HAP-1 (cell line): ENCODE measurements at regions not wholly inside any gene's neighbourhood (a gene's known extent, or its start where the extent isn't known, plus 50 kb on each side); places are given as distances from the start of the nearest gene placed in this dataset.

Experiments
- DNase-seq, 2 experiments: peaks; one replicate each; pipeline ENCODE4 v3.0.0-alpha.2; 2016 to 2020; ENCODE audit warnings: low spot score in 2 of 2
- H3K27me3 ChIP-seq: fragments of 250-450 bp; sonication (Bioruptor Pico); 2 replicates; pipeline ENCODE4 v1.5.1; 2020; ENCODE audit warnings: low read depth, mild to moderate bottlenecking, moderate library complexity
- H3K36me3 ChIP-seq: fragments of 250-450 bp; sonication (Bioruptor Pico); replicated peaks from 2 replicates; pipeline ENCODE4 v1.5.1; 2020; ENCODE audit warnings: mild to moderate bottlenecking
- H3K4me1 ChIP-seq: fragments of 250-450 bp; sonication (Bioruptor Pico); 2 replicates; pipeline ENCODE4 v1.5.1; 2020; ENCODE audit warnings: mild to moderate bottlenecking
- H3K4me3 ChIP-seq: fragments of 250-450 bp; sonication (Bioruptor Pico); 2 replicates; pipeline ENCODE4 v1.5.1; 2020; ENCODE audit warnings: mild to moderate bottlenecking, moderate library complexity
- H3K9me3 ChIP-seq: fragments of 250-450 bp; sonication (Bioruptor Pico); 2 replicates; pipeline ENCODE4 v1.5.1; 2020; ENCODE audit warnings: mild to moderate bottlenecking, moderate library complexity
- in situ Hi-C: fragments of 300-500 bp; cut with MboI; formaldehyde crosslinking; loops from 3 replicates; pipeline ENCODE4 v1.14.3; 2020; ENCODE audit warnings: low sequenced_read_pairs, inconsistent platforms, mixed read lengths

- in situ Hi-C loops, result no loop called here
- DNase-seq, result no peak
- no peaks in the 10 kb centered on the region for H3K9me3 ChIP-seq
Observed at GRCh38 chr2:6493266-6493665, 372.4 kb downstream of the CMPK2 start.

GRCh38 chr2:6493669-6494068 is 372.0 kb downstream of the CMPK2 start:
- no peaks in the 10 kb centered on the region for H3K36me3 ChIP-seq
- in situ Hi-C loops, result no loop called here
- no peaks in the 10 kb centered on the region for H3K9me3 ChIP-seq
- no peaks in the 10 kb centered on the region for H3K27me3 ChIP-seq
- H3K4me1 ChIP-seq, result no peaks in the 10 kb centered on the region
- H3K4me3 ChIP-seq, result no peak overlapping the region
- no peak for DNase-seq

More at GRCh38 chr2:6493266-6493665, 372.4 kb downstream of the CMPK2 start:
- Histone ChIP-seq H3K4me1 (no peaks in the 10 kb centered on the region), H3K4me3 (no peak overlapping the region), H3K36me3 (no peaks in the 10 kb centered on the region), H3K27me3 (no peaks in the 10 kb centered on the region)

GRCh38 chr2:6495466-6495865 is 370.2 kb downstream of the CMPK2 start:
- H3K9me3 ChIP-seq, result no peaks in the 10 kb centered on the region
- H3K4me3 ChIP-seq, result no peak overlapping the region
- in situ Hi-C loops, result no loop called here
- H3K4me1 ChIP-seq, result no peaks in the 10 kb centered on the region
- no peak for DNase-seq
- H3K27me3 ChIP-seq, result no peaks in the 10 kb centered on the region
- H3K36me3 ChIP-seq, result no peaks in the 10 kb centered on the region

GRCh38 chr2:6496376-6496775 is 369.3 kb downstream of the CMPK2 start:
- in situ Hi-C loops, result no loop called here
- H3K9me3 ChIP-seq, result no peaks in the 10 kb centered on the region
- H3K27me3 ChIP-seq, result no peaks in the 10 kb centered on the region
- H3K4me3 ChIP-seq, result no peak overlapping the region
- no peaks in the 10 kb centered on the region for H3K4me1 ChIP-seq
- no peaks in the 10 kb centered on the region for H3K36me3 ChIP-seq
- DNase-seq, result no peak

GRCh38 chr2:6497048-6497447 is 368.7 kb downstream of the CMPK2 start:
- in situ Hi-C loops, result no loop called here
- Histone ChIP-seq H3K36me3 (no peaks in the 10 kb centered on the region), H3K4me1 (no peaks in the 10 kb centered on the region), H3K4me3 (no peak overlapping the region), H3K27me3 (no peaks in the 10 kb centered on the region), H3K9me3 (no peaks in the 10 kb centered on the region)
- no peak for DNase-seq

GRCh38 chr2:6498841-6499240 is 366.9 kb downstream of the CMPK2 start:
- Histone ChIP-seq H3K4me3 (no peak overlapping the region), H3K27me3 (no peaks in the 10 kb centered on the region), H3K4me1 (no peaks in the 10 kb centered on the region), H3K9me3 (no peaks in the 10 kb centered on the region), H3K36me3 (no peaks in the 10 kb centered on the region)
- DNase-seq, result no peak
- in situ Hi-C loops, result no loop called here

GRCh38 chr2:6499691-6500090 is 366.0 kb downstream of the CMPK2 start:
- H3K36me3 ChIP-seq, result no peaks in the 10 kb centered on the region
- no peak for DNase-seq
- no peaks in the 10 kb centered on the region for H3K4me1 ChIP-seq
- in situ Hi-C loops, result no loop called here
- H3K9me3 ChIP-seq, result no peaks in the 10 kb centered on the region
- H3K27me3 ChIP-seq, result no peaks in the 10 kb centered on the region
- H3K4me3 ChIP-seq, result no peak overlapping the region

- Histone ChIP-seq H3K4me3 (no peak overlapping the region), H3K27me3 (no peaks in the 10 kb centered on the region), H3K9me3 (no peaks in the 10 kb centered on the region), H3K36me3 (no peaks in the 10 kb centered on the region), H3K4me1 (no peaks in the 10 kb centered on the region)
- in situ Hi-C loops, result no loop called here
- no peak for DNase-seq
Observed at GRCh38 chr2:6506361-6506794, 359.3 kb downstream of the CMPK2 start.

- no peak for DNase-seq
- Histone ChIP-seq H3K9me3 (no peaks in the 10 kb centered on the region), H3K27me3 (no peaks in the 10 kb centered on the region), H3K4me3 (no peak overlapping the region), H3K4me1 (no peaks in the 10 kb centered on the region), H3K36me3 (no peaks in the 10 kb centered on the region)
- in situ Hi-C loops, result no loop called here
Observed at GRCh38 chr2:6506859-6507258, 358.8 kb downstream of the CMPK2 start.

- Histone ChIP-seq H3K9me3 (no peaks in the 10 kb centered on the region), H3K27me3 (no peaks in the 10 kb centered on the region), H3K4me1 (no peaks in the 10 kb centered on the region), H3K36me3 (no peaks in the 10 kb centered on the region), H3K4me3 (no peak overlapping the region)
- in situ Hi-C loops, result no loop called here
- no peak for DNase-seq
Observed at GRCh38 chr2:6510532-6510931, 355.2 kb downstream of the CMPK2 start.

GRCh38 chr2:6512589-6512988 is 353.1 kb downstream of the CMPK2 start:
- in situ Hi-C loops, result no loop called here
- Histone ChIP-seq H3K4me1 (no peaks in the 10 kb centered on the region), H3K36me3 (no peaks in the 10 kb centered on the region), H3K9me3 (no peaks in the 10 kb centered on the region), H3K4me3 (no peak overlapping the region), H3K27me3 (no peaks in the 10 kb centered on the region)
- no peak for DNase-seq

GRCh38 chr2:6516674-6517073 is 349.0 kb downstream of the CMPK2 start:
- H3K4me1 ChIP-seq, result no peaks in the 10 kb centered on the region
- in situ Hi-C loops, result no loop called here
- no peaks in the 10 kb centered on the region for H3K36me3 ChIP-seq
- H3K9me3 ChIP-seq, result no peaks in the 10 kb centered on the region
- no peak for DNase-seq
- H3K4me3 ChIP-seq, result no peak overlapping the region
- H3K27me3 ChIP-seq, result no peaks in the 10 kb centered on the region

GRCh38 chr2:6518361-6518760 is 347.3 kb downstream of the CMPK2 start:
- Histone ChIP-seq H3K4me3 (no peak overlapping the region), H3K9me3 (no peaks in the 10 kb centered on the region), H3K4me1 (no peaks in the 10 kb centered on the region), H3K27me3 (no peaks in the 10 kb centered on the region), H3K36me3 (no peaks in the 10 kb centered on the region)
- in situ Hi-C loops, result no loop called here
- no peak for DNase-seq

GRCh38 chr2:6523476-6523875 is 342.2 kb downstream of the CMPK2 start:
- H3K27me3 ChIP-seq, result no peaks in the 10 kb centered on the region
- no peak for DNase-seq
- in situ Hi-C loops, result no loop called here
- no peaks in the 10 kb centered on the region for H3K4me1 ChIP-seq
- H3K4me3 ChIP-seq, result no peak overlapping the region
- no peaks in the 10 kb centered on the region for H3K36me3 ChIP-seq
- no peaks in the 10 kb centered on the region; the same call in 1 of the 2 replicates for H3K9me3 ChIP-seq

- no peak for DNase-seq
- in situ Hi-C loops, result no loop called here
- no peaks in the 10 kb centered on the region for H3K4me1 ChIP-seq
- no peaks in the 10 kb centered on the region for H3K27me3 ChIP-seq
- H3K4me3 ChIP-seq, result no peak overlapping the region
- H3K36me3 ChIP-seq, result no peaks in the 10 kb centered on the region
- H3K9me3 ChIP-seq, result no peaks in the 10 kb centered on the region; the same call in 1 of the 2 replicates
Observed at GRCh38 chr2:6524691-6525474, 340.8 kb downstream of the CMPK2 start.
